ENCODE measurements at regions not wholly inside any gene's neighbourhood (a gene's known extent, or its start where the extent isn't known, plus 50 kb on each side); places are given as distances from the start of the nearest gene placed in this dataset.
"Not testable (repeated sequence)": the region's sequence is repeated elsewhere in the genome, so short reads cannot be mapped to it uniquely, and the experiment has no call there.

DNA sequence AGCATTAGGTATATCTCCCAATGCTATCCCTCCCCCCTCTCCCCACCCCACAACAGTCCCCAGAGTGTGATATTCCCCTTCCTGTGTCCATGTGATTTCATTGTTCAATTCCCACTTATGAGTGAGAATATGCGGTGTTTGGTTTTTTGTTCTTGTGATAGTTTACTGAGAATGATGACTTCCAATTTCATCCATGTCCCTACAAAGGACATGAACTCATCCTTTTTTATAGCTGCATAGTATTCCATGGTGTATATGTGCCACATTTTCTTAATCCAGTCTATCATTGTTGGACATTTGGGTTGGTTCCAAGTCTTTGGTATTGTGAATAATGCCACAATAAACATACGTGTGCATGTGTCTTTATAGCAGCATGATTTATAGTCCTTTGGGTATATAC is 194.6 kb upstream of the WSB1 start:
- CTCF ChIA-PET; intact Hi-C loops (cut with micrococcal nuclease); H3K27ac Mint-ChIP-seq; H3K36me3 Mint-ChIP-seq (ENCODE audit: low read depth); H3K27me3 Mint-ChIP-seq; H3K9me3 Mint-ChIP-seq; POLR2A ChIA-PET; DNase-seq; ATAC-seq (ENCODE audit: low read depth); H3K4me1 Mint-ChIP-seq; H3K4me3 Mint-ChIP-seq: not testable (repeated sequence)

DNA sequence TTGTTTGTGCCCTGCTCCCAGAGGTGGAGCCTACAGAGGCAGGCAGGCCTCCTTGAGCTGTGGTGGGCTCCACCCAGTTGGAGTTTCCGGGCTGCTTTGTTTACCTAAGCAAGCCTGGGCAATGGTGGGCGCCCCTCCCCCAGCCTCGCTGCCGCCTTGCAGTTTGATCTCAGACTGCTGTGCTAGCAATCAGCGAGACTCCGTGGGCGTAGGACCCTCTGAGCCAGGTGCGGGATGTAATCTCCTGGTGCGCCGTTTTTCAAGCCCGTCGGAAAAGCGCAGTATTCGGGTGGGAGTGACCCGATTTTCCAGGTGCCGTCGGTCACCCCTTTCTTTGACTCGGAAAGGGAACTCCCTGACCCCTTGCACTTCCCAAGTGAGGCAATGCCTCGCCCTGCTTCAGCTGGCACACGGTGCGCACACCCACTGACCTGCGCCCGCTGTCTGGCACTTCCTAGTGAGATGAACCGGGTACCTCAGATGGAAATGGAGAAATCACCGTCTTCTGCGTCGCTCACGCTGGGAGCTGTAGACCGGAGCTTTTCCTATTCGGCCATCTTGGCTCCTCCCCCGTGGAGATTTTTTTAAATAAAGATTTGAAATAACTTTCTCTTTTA is 189.2 kb upstream of the WSB1 start:
- DNase-seq; H3K9me3 Mint-ChIP-seq; H3K27me3 Mint-ChIP-seq; POLR2A ChIA-PET; ATAC-seq (ENCODE audit: low read depth); H3K4me1 Mint-ChIP-seq; H3K4me3 Mint-ChIP-seq; H3K27ac Mint-ChIP-seq; intact Hi-C loops (cut with micrococcal nuclease); CTCF ChIA-PET; H3K36me3 Mint-ChIP-seq (ENCODE audit: low read depth): not testable (repeated sequence)

DNA sequence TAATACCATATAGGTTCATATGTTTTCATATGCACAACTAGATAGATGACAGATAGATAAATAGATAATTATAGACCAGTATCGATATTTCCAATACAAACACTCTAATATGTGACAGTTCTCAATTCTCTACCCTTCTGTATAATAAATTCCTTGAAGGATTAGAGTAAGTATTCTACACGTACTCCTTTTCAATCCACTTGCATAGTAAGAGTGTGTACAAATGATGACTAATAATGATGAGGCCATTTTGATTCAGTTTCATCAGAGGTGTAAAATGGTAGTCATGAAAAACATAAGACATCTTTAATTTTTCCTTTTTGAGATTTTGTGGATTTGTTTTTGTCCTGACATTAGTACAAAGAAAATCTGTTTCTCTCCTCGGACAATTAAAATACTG is 188.3 kb upstream of the WSB1 start:
- DNase-seq = no peak
- intact Hi-C loops (cut with micrococcal nuclease) = no loop called here
- H3K9me3 Mint-ChIP-seq = no peaks in the 10 kb centered on the region

DNA sequence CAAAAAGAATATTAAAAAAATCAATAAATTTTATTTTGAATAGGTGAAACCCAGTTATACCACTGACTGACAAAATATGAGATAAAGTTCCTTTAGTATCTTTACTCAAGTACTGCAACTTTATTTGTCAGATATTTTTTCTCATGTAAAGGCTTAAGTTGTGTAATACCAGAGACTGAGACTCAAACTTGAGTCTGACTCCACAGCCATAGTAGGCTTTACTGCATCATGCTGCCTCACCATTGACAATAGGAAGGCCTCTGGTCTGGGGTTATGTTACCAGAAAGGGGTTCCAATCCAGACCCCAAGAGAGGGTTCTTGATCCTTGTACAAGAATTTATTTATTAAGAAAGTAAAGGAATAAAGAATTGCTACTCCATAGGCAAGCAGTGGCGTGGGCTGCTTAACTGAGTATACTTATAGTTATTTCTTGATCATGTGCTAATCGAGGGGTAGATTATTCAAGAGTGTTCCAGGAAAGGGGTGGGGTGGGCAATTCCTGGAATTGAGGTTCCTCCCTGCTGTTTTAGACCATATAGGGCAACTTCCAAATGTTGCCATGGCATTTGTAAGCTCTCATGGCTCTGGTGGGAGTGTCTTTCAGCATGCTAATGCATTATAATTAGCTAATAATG is 187.4 kb upstream of the WSB1 start:
- Mint-ChIP-seq H3K9me3 (no peaks in the 10 kb centered on the region), H3K27me3 (peaks cover 8% of the 10 kb centered on the region), H3K36me3 (ENCODE audit: low read depth) (no peaks in the 10 kb centered on the region), H3K27ac (no peak overlapping the region), H3K4me3 (no peak overlapping the region), H3K4me1 (no peaks in the 10 kb centered on the region)
- ATAC-seq (ENCODE audit: low read depth) (no peak), DNase-seq (no peak)
- intact Hi-C loops (cut with micrococcal nuclease) = no loop called here
- ChIA-PET CTCF (no interaction called here), POLR2A (no interaction called here)
- TF ChIP-seq, protein P1, sequence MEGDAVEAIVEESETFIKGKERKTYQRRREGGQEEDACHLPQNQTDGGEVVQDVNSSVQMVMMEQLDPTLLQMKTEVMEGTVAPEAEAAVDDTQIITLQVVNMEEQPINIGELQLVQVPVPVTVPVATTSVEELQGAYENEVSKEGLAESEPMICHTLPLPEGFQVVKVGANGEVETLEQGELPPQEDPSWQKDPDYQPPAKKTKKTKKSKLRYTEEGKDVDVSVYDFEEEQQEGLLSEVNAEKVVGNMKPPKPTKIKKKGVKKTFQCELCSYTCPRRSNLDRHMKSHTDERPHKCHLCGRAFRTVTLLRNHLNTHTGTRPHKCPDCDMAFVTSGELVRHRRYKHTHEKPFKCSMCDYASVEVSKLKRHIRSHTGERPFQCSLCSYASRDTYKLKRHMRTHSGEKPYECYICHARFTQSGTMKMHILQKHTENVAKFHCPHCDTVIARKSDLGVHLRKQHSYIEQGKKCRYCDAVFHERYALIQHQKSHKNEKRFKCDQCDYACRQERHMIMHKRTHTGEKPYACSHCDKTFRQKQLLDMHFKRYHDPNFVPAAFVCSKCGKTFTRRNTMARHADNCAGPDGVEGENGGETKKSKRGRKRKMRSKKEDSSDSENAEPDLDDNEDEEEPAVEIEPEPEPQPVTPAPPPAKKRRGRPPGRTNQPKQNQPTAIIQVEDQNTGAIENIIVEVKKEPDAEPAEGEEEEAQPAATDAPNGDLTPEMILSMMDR (IDR thresholded peaks at IDR 0.05) = no peak

More for the DNA sequence above, 188.3 kb upstream of the WSB1 start:
- no peaks in the 10 kb centered on the region for H3K36me3 Mint-ChIP-seq (ENCODE audit: low read depth)
- CTCF ChIA-PET = no interaction called here
- peaks cover 8% of the 10 kb centered on the region for H3K27me3 Mint-ChIP-seq
- ATAC-seq (ENCODE audit: low read depth) = no peak
- no peak overlapping the region for H3K4me3 Mint-ChIP-seq
- H3K27ac Mint-ChIP-seq = no peak overlapping the region
- TF ChIP-seq, protein P1 (IDR thresholded peaks at IDR 0.05) = no peak
- no peaks in the 10 kb centered on the region for H3K4me1 Mint-ChIP-seq
- POLR2A ChIA-PET = no interaction called here

DNA sequence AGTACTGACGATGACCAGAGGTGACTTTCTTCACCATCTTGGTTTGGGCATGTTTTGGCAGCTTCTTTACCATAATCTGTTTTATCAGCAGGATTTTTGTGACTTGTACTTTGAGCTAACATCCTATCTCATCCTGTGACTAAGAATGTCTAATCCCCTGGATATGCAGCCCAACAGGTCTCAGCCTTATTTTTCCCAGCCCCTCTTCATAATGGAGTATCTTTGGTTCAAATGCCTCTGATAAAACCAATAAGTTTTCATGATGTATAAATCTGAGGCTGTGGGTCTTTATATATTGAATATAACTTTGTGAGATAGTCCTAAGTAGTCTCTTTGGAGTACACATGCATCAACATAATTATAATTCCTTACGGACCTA is 186.9 kb upstream of the WSB1 start:
- Mint-ChIP-seq H3K27ac (no peak overlapping the region), H3K9me3 (no peaks in the 10 kb centered on the region), H3K36me3 (ENCODE audit: low read depth) (no peaks in the 10 kb centered on the region), H3K4me3 (no peak overlapping the region), H3K27me3 (peaks cover 8% of the 10 kb centered on the region), H3K4me1 (no peaks in the 10 kb centered on the region)
- CTCF ChIA-PET = no interaction called here
- DNase-seq (no peak), ATAC-seq (ENCODE audit: low read depth) (no peak)
- intact Hi-C loops (cut with micrococcal nuclease) = no loop called here
- TF ChIP-seq, protein P1 (IDR thresholded peaks at IDR 0.05) = no peak
- POLR2A ChIA-PET = no interaction called here

DNA sequence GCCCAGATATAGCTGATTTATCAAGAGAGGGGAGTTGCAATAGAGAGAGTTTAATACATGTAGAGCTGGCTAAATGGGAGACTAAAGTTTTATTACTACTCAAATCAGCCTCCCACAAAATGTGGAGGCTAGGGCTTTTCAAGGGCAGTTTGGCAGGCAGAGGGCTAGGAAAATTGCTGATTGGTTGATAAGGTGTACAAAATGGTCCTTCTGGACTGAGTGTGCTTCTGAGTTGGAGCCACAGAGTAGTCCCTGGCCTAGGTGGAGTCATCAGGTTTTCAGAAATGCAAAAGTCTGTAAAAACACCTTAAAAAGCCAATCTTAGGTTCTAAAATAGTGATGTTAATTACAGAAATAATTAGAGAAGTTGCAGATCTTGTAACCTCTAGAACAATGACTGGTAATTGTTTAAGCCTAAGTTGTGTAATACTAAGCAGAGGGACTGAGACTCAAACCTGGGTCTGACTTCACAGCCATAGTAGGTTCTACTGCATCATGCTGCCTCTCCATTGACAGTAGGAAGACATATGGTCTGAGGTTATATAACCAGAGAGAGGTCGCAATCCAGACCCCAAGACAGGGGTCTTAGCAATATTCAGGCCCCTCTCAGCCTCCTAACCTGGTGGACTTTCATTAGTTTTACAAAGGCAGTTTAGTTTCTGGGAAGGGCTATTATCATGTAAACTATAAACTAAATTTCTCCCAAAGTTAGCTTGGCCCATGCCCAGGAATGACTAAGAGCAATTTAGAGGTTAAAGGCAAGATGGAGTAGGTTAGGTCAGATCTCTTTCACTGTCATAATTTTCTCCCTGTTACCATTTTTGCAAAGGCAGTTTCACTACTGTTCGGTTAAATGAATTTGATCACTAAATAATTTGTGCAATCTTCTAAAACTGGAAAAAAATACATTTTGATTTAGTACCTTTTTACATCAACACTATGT is 186.3 kb upstream of the WSB1 start:
- H3K27ac Mint-ChIP-seq; H3K27me3 Mint-ChIP-seq; POLR2A ChIA-PET; H3K4me3 Mint-ChIP-seq; DNase-seq; H3K36me3 Mint-ChIP-seq (ENCODE audit: low read depth); H3K4me1 Mint-ChIP-seq; H3K9me3 Mint-ChIP-seq; CTCF ChIA-PET; ATAC-seq (ENCODE audit: low read depth); intact Hi-C loops (cut with micrococcal nuclease): not testable (repeated sequence)
